ENCODE measurements at regions not wholly inside any gene's neighbourhood (a gene's known extent, or its start where the extent isn't known, plus 50 kb on each side); places are given as distances from the start of the nearest gene placed in this dataset.

- Histone ChIP-seq H3K27ac (ENCODE audit: extremely low read length, insufficient read depth, low read length) (no peak overlapping the region), H3K36me3 (replicated peaks in 1 of 2; ENCODE audit: control insufficient read depth in 1 of 2, insufficient read depth in 2 of 2, low read length in 2 of 2) (no peaks in the 10 kb centered on the region), H3K4me2 (ENCODE audit: low read depth, low read length) (no peak overlapping the region), H3K4me3 (replicated peaks in 1 of 3; ENCODE audit: insufficient read depth in 1 of 3, low read depth in 2 of 3, low read length in 3 of 3) (no peak overlapping the region), H3K9me3 (ENCODE audit: low read length) (0 out of 2 replicates have a peak, but pooled peaks cover under 1% of the 10 kb centered on the region), H3K4me1 (ENCODE audit: insufficient read depth, low read length) (no peaks in the 10 kb centered on the region), H2AFZ (ENCODE audit: low read length) (no peak overlapping the region), H4K20me1 (ENCODE audit: insufficient read depth, low read length) (no peaks in the 10 kb centered on the region), H3K9ac (ENCODE audit: insufficient read depth, low read depth, low read length) (no peak overlapping the region), H3K27me3 (ENCODE audit: control insufficient read depth in 1 of 2, insufficient read depth in 2 of 2, low read length in 2 of 2) (no peaks in the 10 kb centered on the region; a peak in 1 of 5 replicates), H3K79me2 (ENCODE audit: insufficient read depth, low read length) (no peaks in the 10 kb centered on the region)
- WGBS (ENCODE audit: low lambda C conversion rate): 1% methylated on average over 2 of the region's 2 CpGs
- in situ Hi-C loops (cut with HindIII; ENCODE audit: extremely low pct_ligation_motif_present, low pct_unique_long_range_greater_than_20kb) (no loop called here), intact Hi-C loops (cut with micrococcal nuclease; ENCODE audit: unreplicated experiment) (no loop called here)
- POLR2A ChIA-PET: no interaction called here
- BruUV-seq (replicated peaks): no TSS peak
- no peak for ATAC-seq
- DNase-seq (ENCODE audit: low spot score): no peak
- no peak for FAIRE-seq
- CTCF ChIA-PET (ENCODE audit: low intra/inter-chr PET ratio, low total read pairs): no interaction called here
- TF ChIP-seq SIN3B (IDR thresholded peaks at IDR 0.05; ENCODE audit: low read length): no peak
- TF ChIP-seq ARID5B (CRISPR knock-in tag; IDR thresholded peaks at IDR 0.05): no peak
- no peak for TF ChIP-seq ZNF12 (CRISPR knock-in tag; IDR thresholded peaks at IDR 0.05)
- no peak for TF ChIP-seq ZNF234 (CRISPR knock-in tag; conservative IDR thresholded peaks at IDR 0.05)
- TF ChIP-seq CHD2 (IDR thresholded peaks at IDR 0.05; ENCODE audit: low read depth, low read length): no peak
- no peak for TF ChIP-seq ELF1 (CRISPR knock-in tag; IDR thresholded peaks at IDR 0.05)
- TF ChIP-seq ZNF609 (CRISPR knock-in tag; IDR thresholded peaks at IDR 0.05; ENCODE audit: borderline replicate concordance): no peak
Observed at GRCh38 chr20:52688345-52688744, 283.8 kb upstream of the TSHZ2 start.
